RWPE2 (cell line): ENCODE measurements at regions not wholly inside any gene's neighbourhood (a gene's known extent, or its start where the extent isn't known, plus 50 kb on each side); places are given as distances from the start of the nearest gene placed in this dataset.
"Not testable (repeated sequence)": the region's sequence is repeated elsewhere in the genome, so short reads cannot be mapped to it uniquely, and the experiment has no call there.

Source experiments
- ATAC-seq: fragments of 200-7000 bp; cut with Tn5 transposase; 3 replicates; pipeline ENCODE4 v1.9.1; 2021; ENCODE audit warnings: low read depth
- DNase-seq: peaks from one replicate; pipeline ENCODE4 v3.0.0-alpha.2; 2020; ENCODE audit warnings: low spot score
- H3K27ac ChIP-seq: fragments of 450-650 bp; 2 replicates; pipeline ENCODE4 v1.5.1; 2017; ENCODE audit warnings: mild to moderate bottlenecking; ENCODE audit not compliant: poor library complexity, severe bottlenecking
- H3K27me3 ChIP-seq: fragments of 250-450 bp; sonication (Bioruptor Pico); 2 replicates; pipeline ENCODE4 v1.5.1; 2021; ENCODE audit warnings: mild to moderate bottlenecking, moderate library complexity; ENCODE audit not compliant: insufficient read depth, poor library complexity, severe bottlenecking
- H3K36me3 ChIP-seq: fragments of 250-450 bp; sonication (Bioruptor Pico); 2 replicates; pipeline ENCODE4 v1.5.1; 2020; ENCODE audit warnings: low read depth, mild to moderate bottlenecking, moderate library complexity
- H3K4me1 ChIP-seq: fragments of 250-450 bp; sonication (Bioruptor Pico); 2 replicates; pipeline ENCODE4 v1.5.1; 2021; ENCODE audit warnings: mild to moderate bottlenecking, moderate library complexity; ENCODE audit not compliant: insufficient read depth, poor library complexity, severe bottlenecking
- H3K4me3 ChIP-seq: fragments of 250-450 bp; sonication (Bioruptor Pico); 2 replicates; pipeline ENCODE4 v1.5.1; 2021; ENCODE audit warnings: mild to moderate bottlenecking, moderate library complexity; ENCODE audit not compliant: severe bottlenecking
- H3K9me3 ChIP-seq: fragments of 250-450 bp; sonication (Bioruptor Pico); 2 replicates; pipeline ENCODE4 v1.5.1; 2021; ENCODE audit warnings: mild to moderate bottlenecking, moderate library complexity; ENCODE audit not compliant: severe bottlenecking
- CTCF ChIP-seq: fragments of 450-650 bp; IDR thresholded peaks from one replicate; pipeline ENCODE4 v1.5.1; 2017; ENCODE audit warnings: mild to moderate bottlenecking, moderate library complexity; ENCODE audit not compliant: poor library complexity, severe bottlenecking

GRCh38 chr14:105978618-105979295, 452.4 kb downstream of the TMEM121 start:
- DNase-seq (no peak), ATAC-seq (no peak)
- Histone ChIP-seq H3K36me3 (no peaks in the 10 kb centered on the region), H3K27me3 (no peaks in the 10 kb centered on the region), H3K9me3 (no peaks in the 10 kb centered on the region), H3K27ac (no peak overlapping the region), H3K4me1 (no peaks in the 10 kb centered on the region), H3K4me3 (no peak overlapping the region)
- TF ChIP-seq CTCF: no peak

GRCh38 chr14:105979446-105979845, 453.1 kb downstream of the TMEM121 start:
- TF ChIP-seq CTCF: no peak
- H3K4me1 ChIP-seq: no peaks in the 10 kb centered on the region
- no peaks in the 10 kb centered on the region for H3K27me3 ChIP-seq
- ATAC-seq: no peak
- no peaks in the 10 kb centered on the region for H3K9me3 ChIP-seq
- H3K4me3 ChIP-seq: no peak overlapping the region
- no peak overlapping the region for H3K27ac ChIP-seq
- no peak for DNase-seq
- no peaks in the 10 kb centered on the region for H3K36me3 ChIP-seq

- H3K4me1 ChIP-seq: no peaks in the 10 kb centered on the region
- no peaks in the 10 kb centered on the region for H3K27me3 ChIP-seq
- H3K27ac ChIP-seq: no peak overlapping the region
- no peaks in the 10 kb centered on the region for H3K9me3 ChIP-seq
- H3K4me3 ChIP-seq: no peak overlapping the region
- H3K36me3 ChIP-seq: no peaks in the 10 kb centered on the region
- no peak; the same call in 2 of the 3 replicates for ATAC-seq
- TF ChIP-seq CTCF: no peak
- no peak for DNase-seq
These were observed 453.8 kb downstream of the TMEM121 start for GRCh38 chr14:105980224-105980623.

- H3K4me3 ChIP-seq, DNase-seq, ATAC-seq, H3K9me3 ChIP-seq, H3K36me3 ChIP-seq, H3K27ac ChIP-seq, H3K27me3 ChIP-seq, H3K4me1 ChIP-seq: not testable (repeated sequence)
These were observed 455.3 kb downstream of the TMEM121 start for GRCh38 chr14:105981517-105982302.

- TF ChIP-seq CTCF: no peak
- no peaks in the 10 kb centered on the region for H3K27me3 ChIP-seq
- H3K27ac ChIP-seq: no peak overlapping the region
- DNase-seq: no peak
- no peaks in the 10 kb centered on the region for H3K9me3 ChIP-seq
- H3K4me3 ChIP-seq: no peak overlapping the region
- no peak for ATAC-seq
- H3K4me1 ChIP-seq: no peaks in the 10 kb centered on the region
- H3K36me3 ChIP-seq: no peaks in the 10 kb centered on the region
These were observed 456.3 kb downstream of the TMEM121 start for GRCh38 chr14:105982664-105983063.
